ENCODE measurements at regions not wholly inside any gene's neighbourhood (a gene's known extent, or its start where the extent isn't known, plus 50 kb on each side); places are given as distances from the start of the nearest gene placed in this dataset.

DNA sequence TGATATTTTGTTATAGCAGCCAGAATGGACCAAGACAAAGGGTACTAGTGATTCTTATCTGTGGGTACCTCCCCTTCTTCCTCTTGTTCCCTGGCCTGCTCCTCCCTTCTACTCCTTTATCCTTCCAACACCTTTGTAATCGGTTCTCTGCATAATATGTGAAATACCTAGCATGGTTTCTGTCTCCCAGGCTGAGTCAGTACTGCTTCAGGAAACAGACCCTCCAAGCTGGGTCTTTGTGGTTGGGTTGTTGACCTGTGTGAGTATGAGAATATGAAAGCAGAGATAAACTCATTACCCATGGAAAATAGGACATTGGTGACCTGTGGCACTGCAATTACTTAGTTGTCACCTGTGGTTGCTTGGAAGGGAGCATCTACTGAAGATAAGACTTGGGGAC, 69.3 kb upstream of the KLF13 start:
- DNase-seq (no peak), ATAC-seq (ENCODE audit: low FRiP score in 2 of 2) (no peak)
- H3K27me3 ChIP-seq, result no peaks in the 10 kb centered on the region
- TF ChIP-seq POLR2AphosphoS5 (IDR thresholded peaks at IDR 0.05) (no peak), POLR2A (IDR thresholded peaks at IDR 0.05) (no peak), EP300 (IDR thresholded peaks at IDR 0.05) (no peak)
- TF ChIP-seq, protein P1, sequence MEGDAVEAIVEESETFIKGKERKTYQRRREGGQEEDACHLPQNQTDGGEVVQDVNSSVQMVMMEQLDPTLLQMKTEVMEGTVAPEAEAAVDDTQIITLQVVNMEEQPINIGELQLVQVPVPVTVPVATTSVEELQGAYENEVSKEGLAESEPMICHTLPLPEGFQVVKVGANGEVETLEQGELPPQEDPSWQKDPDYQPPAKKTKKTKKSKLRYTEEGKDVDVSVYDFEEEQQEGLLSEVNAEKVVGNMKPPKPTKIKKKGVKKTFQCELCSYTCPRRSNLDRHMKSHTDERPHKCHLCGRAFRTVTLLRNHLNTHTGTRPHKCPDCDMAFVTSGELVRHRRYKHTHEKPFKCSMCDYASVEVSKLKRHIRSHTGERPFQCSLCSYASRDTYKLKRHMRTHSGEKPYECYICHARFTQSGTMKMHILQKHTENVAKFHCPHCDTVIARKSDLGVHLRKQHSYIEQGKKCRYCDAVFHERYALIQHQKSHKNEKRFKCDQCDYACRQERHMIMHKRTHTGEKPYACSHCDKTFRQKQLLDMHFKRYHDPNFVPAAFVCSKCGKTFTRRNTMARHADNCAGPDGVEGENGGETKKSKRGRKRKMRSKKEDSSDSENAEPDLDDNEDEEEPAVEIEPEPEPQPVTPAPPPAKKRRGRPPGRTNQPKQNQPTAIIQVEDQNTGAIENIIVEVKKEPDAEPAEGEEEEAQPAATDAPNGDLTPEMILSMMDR (IDR thresholded peaks at IDR 0.05), result no peak
- peaks cover 0 to 7% (median 1%) of the 10 kb centered on the region in 4 donors for H3K4me1 ChIP-seq
- no peaks in the 10 kb centered on the region for H3K9me3 ChIP-seq
- no peak overlapping the region for H3K27ac ChIP-seq
- WGBS, 2 donors, result 48 to 50% methylated on average over 1 of the region's 1 CpG
- no peak overlapping the region for H3K4me3 ChIP-seq
- H3K36me3 ChIP-seq, result no peaks in the 10 kb centered on the region

- no peaks in the 10 kb centered on the region for H3K9me3 ChIP-seq
- H3K27me3 ChIP-seq, result no peaks in the 10 kb centered on the region
- TF ChIP-seq, protein P1 (IDR thresholded peaks at IDR 0.05), result no peak
- TF ChIP-seq EP300 (IDR thresholded peaks at IDR 0.05), result no peak
- no peak for TF ChIP-seq POLR2AphosphoS5 (IDR thresholded peaks at IDR 0.05)
- 88 to 92% methylated on average over 2 of the region's 2 CpGs for WGBS, 2 donors
- no peak overlapping the region for H3K27ac ChIP-seq
- H3K4me1 ChIP-seq, result peaks cover 0 to 11% (median 7%) of the 10 kb centered on the region in 4 donors
- ATAC-seq (ENCODE audit: low FRiP score in 2 of 2) (no peak), DNase-seq (no peak)
- H3K36me3 ChIP-seq, result no peaks in the 10 kb centered on the region
- H3K4me3 ChIP-seq, result no peak overlapping the region
Measured at GRCh38 chr15:31258260-31258659, 68.4 kb upstream of the KLF13 start.

GRCh38 chr15:31259562-31260252, 66.9 kb upstream of the KLF13 start:
- Histone ChIP-seq H3K36me3 (no peaks in the 10 kb centered on the region), H3K4me3 (no peak overlapping the region), H3K27ac (no peak overlapping the region), H3K9me3 (no peaks in the 10 kb centered on the region), H3K27me3 (no peaks in the 10 kb centered on the region), H3K4me1 (peaks cover 14 to 25% (median 21%) of the 10 kb centered on the region in 4 donors)
- TF ChIP-seq EP300 (IDR thresholded peaks at IDR 0.05) (no peak), POLR2A (IDR thresholded peaks at IDR 0.05) (no peak), POLR2AphosphoS5 (IDR thresholded peaks at IDR 0.05) (no peak)
- TF ChIP-seq, protein P1 (IDR thresholded peaks at IDR 0.05), result no peak
- no peak for ATAC-seq (ENCODE audit: low FRiP score in 2 of 2)
- WGBS, 2 donors, result 85 to 95% methylated on average over 1 of the region's 1 CpG
- DNase-seq, result peak in 1 of 2 donors; percentile 2

- Histone ChIP-seq H3K9me3 (no peaks in the 10 kb centered on the region), H3K4me1 (peaks cover 24 to 36% (median 31%) of the 10 kb centered on the region in 4 donors), H3K36me3 (no peaks in the 10 kb centered on the region), H3K27me3 (no peaks in the 10 kb centered on the region), H3K4me3 (no peak overlapping the region), H3K27ac (no peak overlapping the region)
- DNase-seq, result peak in 1 of 2 donors; percentile 3
- no peak for ATAC-seq (ENCODE audit: low FRiP score in 2 of 2)
- 92 to 98% methylated on average over 11 of the region's 11 CpGs for WGBS, 2 donors
- TF ChIP-seq POLR2AphosphoS5 (IDR thresholded peaks at IDR 0.05), result no peak
- TF ChIP-seq EP300 (IDR thresholded peaks at IDR 0.05), result no peak
- TF ChIP-seq POLR2A (IDR thresholded peaks at IDR 0.05), result no peak
- TF ChIP-seq, protein P1 (IDR thresholded peaks at IDR 0.05), result no peak
Measured at GRCh38 chr15:31260646-31261265, 65.9 kb upstream of the KLF13 start.

All from upper lobe of left lung (tissue), 6 donors.